ENCODE measurements at regions not wholly inside any gene's neighbourhood (a gene's known extent, or its start where the extent isn't known, plus 50 kb on each side); places are given as distances from the start of the nearest gene placed in this dataset.
"Not testable (repeated sequence)": the region's sequence is repeated elsewhere in the genome, so short reads cannot be mapped to it uniquely, and the experiment has no call there.

- TF ChIP-seq CTCF, POLR2A (IDR thresholded peaks at IDR 0.05): not testable (repeated sequence)
Observed at GRCh38 chr14:105928171-105929111, 402.1 kb downstream of the TMEM121 start.
